ENCODE measurements at regions not wholly inside any gene's neighbourhood (a gene's known extent, or its start where the extent isn't known, plus 50 kb on each side); places are given as distances from the start of the nearest gene placed in this dataset.
"Not testable (repeated sequence)": the region's sequence is repeated elsewhere in the genome, so short reads cannot be mapped to it uniquely, and the experiment has no call there.

DNA sequence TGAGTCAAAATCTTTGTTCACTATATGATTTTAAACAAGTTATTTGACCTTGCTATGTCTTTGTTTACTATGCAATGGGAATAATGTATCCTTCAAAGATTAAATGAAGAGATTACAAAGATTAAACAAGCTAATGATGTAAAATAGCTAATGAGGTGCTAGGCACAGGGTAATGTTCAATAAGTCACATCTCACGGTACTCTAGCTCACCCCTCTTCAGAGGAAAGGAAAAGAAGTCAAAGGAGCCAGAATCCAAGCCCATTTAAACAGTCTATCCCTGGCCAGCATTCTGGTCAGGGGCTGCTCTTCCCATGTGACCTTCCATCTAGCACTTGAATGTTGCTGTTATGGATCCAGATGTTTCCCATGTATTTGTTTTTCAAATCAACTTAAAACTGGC lies 412.4 kb upstream of the CAMK1G start:
- H3K27ac Mint-ChIP-seq (ENCODE audit: unreplicated experiment): no peak overlapping the region

DNA sequence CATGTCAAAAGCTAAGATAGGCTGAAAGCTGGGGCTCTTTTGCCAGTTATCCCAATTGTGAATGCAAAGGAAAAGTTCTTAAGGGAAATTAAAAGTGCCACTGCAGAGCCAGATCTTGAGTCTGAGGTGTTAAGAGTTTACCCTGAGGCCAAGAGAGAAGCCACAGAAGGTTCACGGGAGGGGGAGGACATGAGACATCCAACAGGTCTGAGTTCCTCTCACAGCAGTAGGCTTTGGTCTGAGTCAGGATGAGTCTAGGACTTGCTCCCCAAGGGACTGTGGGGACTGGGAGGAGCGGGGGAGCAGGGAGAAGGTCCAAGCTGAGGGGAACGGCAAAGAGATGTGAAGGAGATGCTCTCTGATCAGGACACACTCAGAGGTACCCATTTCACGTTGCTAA lies 411.2 kb upstream of the CAMK1G start:
- no peak overlapping the region for H3K27ac Mint-ChIP-seq (ENCODE audit: unreplicated experiment)
- H3K9me3 Mint-ChIP-seq (ENCODE audit: low read depth): peaks cover 10% of the 10 kb centered on the region
- DNase-seq (ENCODE audit: low spot score): no peak
- H3K4me3 Mint-ChIP-seq (ENCODE audit: unreplicated experiment): no peak overlapping the region
- no peaks in the 10 kb centered on the region for H3K36me3 Mint-ChIP-seq (ENCODE audit: low read depth)
- TF ChIP-seq, protein P1, sequence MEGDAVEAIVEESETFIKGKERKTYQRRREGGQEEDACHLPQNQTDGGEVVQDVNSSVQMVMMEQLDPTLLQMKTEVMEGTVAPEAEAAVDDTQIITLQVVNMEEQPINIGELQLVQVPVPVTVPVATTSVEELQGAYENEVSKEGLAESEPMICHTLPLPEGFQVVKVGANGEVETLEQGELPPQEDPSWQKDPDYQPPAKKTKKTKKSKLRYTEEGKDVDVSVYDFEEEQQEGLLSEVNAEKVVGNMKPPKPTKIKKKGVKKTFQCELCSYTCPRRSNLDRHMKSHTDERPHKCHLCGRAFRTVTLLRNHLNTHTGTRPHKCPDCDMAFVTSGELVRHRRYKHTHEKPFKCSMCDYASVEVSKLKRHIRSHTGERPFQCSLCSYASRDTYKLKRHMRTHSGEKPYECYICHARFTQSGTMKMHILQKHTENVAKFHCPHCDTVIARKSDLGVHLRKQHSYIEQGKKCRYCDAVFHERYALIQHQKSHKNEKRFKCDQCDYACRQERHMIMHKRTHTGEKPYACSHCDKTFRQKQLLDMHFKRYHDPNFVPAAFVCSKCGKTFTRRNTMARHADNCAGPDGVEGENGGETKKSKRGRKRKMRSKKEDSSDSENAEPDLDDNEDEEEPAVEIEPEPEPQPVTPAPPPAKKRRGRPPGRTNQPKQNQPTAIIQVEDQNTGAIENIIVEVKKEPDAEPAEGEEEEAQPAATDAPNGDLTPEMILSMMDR (IDR thresholded peaks at IDR 0.05): no peak
- no peaks in the 10 kb centered on the region for H3K4me1 Mint-ChIP-seq (ENCODE audit: low read depth)
- H3K27me3 Mint-ChIP-seq (ENCODE audit: low read depth): peaks cover 2% of the 10 kb centered on the region

More for the DNA sequence above, 412.4 kb upstream of the CAMK1G start:
- Mint-ChIP-seq H3K4me1 (ENCODE audit: low read depth) (no peaks in the 10 kb centered on the region), H3K4me3 (ENCODE audit: unreplicated experiment) (no peak overlapping the region), H3K9me3 (ENCODE audit: low read depth) (peaks cover 10% of the 10 kb centered on the region), H3K36me3 (ENCODE audit: low read depth) (peaks cover 1% of the 10 kb centered on the region), H3K27me3 (ENCODE audit: low read depth) (peaks cover 2% of the 10 kb centered on the region)
- TF ChIP-seq, protein P1 (IDR thresholded peaks at IDR 0.05): no peak
- DNase-seq (ENCODE audit: low spot score): no peak

DNA sequence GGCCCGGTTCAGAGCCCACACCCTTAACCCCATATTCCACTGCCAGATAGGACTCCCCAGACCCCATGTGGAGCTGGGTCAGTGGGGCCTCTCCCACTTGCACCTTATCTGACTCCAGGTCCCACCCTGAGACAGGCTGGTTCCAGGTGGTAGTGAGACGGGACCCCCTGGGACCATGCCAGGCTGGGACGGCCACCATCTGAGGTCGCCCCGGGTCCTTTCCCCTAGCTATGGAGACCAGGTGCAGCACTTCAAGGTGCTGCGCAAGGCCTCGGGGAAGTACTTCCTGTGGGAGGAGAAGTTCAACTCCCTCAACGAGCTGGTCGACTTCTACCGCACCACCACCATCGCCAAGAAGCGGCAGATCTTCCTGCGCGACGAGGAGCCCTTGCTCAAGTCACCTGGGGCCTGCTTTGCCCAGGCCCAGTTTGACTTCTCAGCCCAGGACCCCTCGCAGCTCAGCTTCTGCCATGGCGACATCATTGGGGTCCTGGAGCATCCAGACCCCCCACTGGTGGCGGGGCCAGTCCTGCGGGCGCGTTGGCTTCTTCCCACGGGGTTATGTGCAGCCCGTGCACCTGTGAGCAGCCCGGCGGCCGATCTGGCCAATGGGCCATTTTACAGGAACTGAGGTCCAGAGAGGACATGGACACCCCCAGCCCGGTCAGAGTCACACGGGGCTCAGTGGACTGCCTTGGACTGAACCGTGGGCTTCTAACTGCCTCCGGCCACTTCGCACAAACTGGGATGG lies 410.5 kb upstream of the CAMK1G start:
- H3K4me1 Mint-ChIP-seq (ENCODE audit: low read depth); H3K36me3 Mint-ChIP-seq (ENCODE audit: low read depth); H3K27me3 Mint-ChIP-seq (ENCODE audit: low read depth): not testable (repeated sequence)

DNA sequence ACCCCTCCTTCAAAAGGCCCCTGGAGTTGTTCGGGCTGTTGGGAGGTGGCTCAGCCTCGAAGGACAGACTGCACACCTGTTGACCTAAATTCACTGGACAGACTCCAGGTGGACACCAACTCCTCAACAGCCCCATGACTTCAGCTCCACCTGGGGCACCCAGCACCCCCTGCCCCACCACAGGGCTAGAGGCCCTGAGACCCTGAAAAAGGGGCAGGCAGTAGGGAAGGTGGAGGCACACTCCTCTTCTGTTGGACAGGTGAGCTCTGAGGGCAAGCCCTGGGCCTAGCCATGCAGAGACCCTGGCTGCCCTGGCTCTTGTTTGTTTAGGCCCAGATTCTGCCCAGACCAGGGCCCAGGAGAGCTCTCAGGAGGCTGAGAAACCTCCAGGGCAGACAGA lies 409.7 kb upstream of the CAMK1G start:
- not testable (repeated sequence) for DNase-seq (ENCODE audit: low spot score); H3K4me1 Mint-ChIP-seq (ENCODE audit: low read depth); H3K4me3 Mint-ChIP-seq (ENCODE audit: unreplicated experiment); H3K27ac Mint-ChIP-seq (ENCODE audit: unreplicated experiment); H3K27me3 Mint-ChIP-seq (ENCODE audit: low read depth); H3K36me3 Mint-ChIP-seq (ENCODE audit: low read depth)
- peaks cover 21% of the 10 kb centered on the region for H3K9me3 Mint-ChIP-seq (ENCODE audit: low read depth)

More for the DNA sequence above, 410.5 kb upstream of the CAMK1G start:
- not testable (repeated sequence) for DNase-seq (ENCODE audit: low spot score); H3K4me3 Mint-ChIP-seq (ENCODE audit: unreplicated experiment); H3K27ac Mint-ChIP-seq (ENCODE audit: unreplicated experiment)
- H3K9me3 Mint-ChIP-seq (ENCODE audit: low read depth): peaks cover 16% of the 10 kb centered on the region

DNA sequence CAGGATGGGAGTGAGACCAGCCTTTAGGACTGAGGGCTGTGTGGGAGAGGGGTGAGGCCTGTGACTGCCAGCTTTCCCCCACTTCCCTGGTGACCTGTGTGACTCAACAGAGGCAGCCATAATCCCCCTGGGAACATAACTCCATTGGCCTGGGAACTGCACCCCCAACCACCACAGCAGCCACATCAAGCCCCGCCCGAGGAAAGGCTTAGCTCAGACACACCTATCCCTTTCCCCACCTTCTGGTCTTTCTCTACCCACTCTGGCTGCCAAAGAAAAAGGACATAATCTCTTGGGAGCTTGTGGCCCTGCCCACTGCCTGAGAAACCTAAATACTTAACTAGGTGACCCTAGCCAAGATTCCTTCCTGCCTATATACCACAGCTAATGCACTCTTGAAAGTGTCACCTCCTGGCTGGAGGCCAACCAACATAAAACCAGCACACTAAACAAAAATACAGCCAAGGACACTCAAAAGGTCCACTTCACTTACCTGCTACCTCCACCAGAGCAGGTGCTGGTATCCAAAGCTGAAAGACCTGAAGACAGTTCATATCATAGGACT lies 406.6 kb upstream of the CAMK1G start:
- TF ChIP-seq, protein P1 (IDR thresholded peaks at IDR 0.05): no peak
- H3K4me3 Mint-ChIP-seq (ENCODE audit: unreplicated experiment): no peak overlapping the region
- H3K36me3 Mint-ChIP-seq (ENCODE audit: low read depth): no peaks in the 10 kb centered on the region
- no peak for DNase-seq (ENCODE audit: low spot score)
- H3K9me3 Mint-ChIP-seq (ENCODE audit: low read depth): peaks cover 30% of the 10 kb centered on the region
- H3K4me1 Mint-ChIP-seq (ENCODE audit: low read depth): no peaks in the 10 kb centered on the region
- no peak overlapping the region for H3K27ac Mint-ChIP-seq (ENCODE audit: unreplicated experiment)
- H3K27me3 Mint-ChIP-seq (ENCODE audit: low read depth): peaks cover 3% of the 10 kb centered on the region

DNA sequence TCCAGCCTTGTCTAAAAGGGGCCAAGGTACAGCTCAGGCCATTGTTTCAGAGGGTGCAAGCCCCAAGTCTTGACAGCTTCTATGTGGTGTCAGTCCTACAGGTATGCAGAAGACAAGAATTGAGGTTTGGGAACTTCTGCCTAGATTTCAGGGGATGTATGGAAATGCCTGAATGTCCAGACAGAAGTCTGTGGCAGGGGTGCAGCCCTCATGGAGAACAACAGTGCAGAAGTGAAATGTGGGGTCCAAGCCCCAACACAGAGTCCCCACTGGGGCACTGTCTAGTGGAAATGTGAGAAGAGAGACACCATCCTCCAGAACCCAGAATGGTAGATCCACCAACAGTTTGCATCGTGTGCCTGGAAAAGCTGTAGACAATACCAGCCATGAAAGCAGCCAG lies 400.3 kb upstream of the CAMK1G start:
- no peak for DNase-seq (ENCODE audit: low spot score)
- H3K27me3 Mint-ChIP-seq (ENCODE audit: low read depth): peaks cover 6% of the 10 kb centered on the region

More for the DNA sequence above, 400.3 kb upstream of the CAMK1G start:
- TF ChIP-seq, protein P1 (IDR thresholded peaks at IDR 0.05): no peak
- Mint-ChIP-seq H3K4me3 (ENCODE audit: unreplicated experiment) (no peak overlapping the region), H3K4me1 (ENCODE audit: low read depth) (no peaks in the 10 kb centered on the region), H3K27ac (ENCODE audit: unreplicated experiment) (no peak overlapping the region), H3K9me3 (ENCODE audit: low read depth) (peaks cover 22% of the 10 kb centered on the region), H3K36me3 (ENCODE audit: low read depth) (no peaks in the 10 kb centered on the region)
